MCF 10A (cell line): ENCODE measurements at regions not wholly inside any gene's neighbourhood (a gene's known extent, or its start where the extent isn't known, plus 50 kb on each side); places are given as distances from the start of the nearest gene placed in this dataset.

Source experiments
- BruUV-seq: library from RNA; stranded (reverse); fragments of 400-500 nt; replicated peaks from 2 replicates; lab custom pipeline; 2021; lab: Mats Ljungman, UMichigan
- CTCF ChIA-PET: fragments of 300-600 bp; sonication (Branson Sonifier 250); formaldehyde crosslinking; extraction: SDS; loops from one replicate; lab custom pipeline; 2021; ENCODE audit warnings: antibody characterized with exemption, inconsistent platforms; lab: Yijun Ruan, JAX
- POLR2A ChIA-PET: fragments of 300-600, 350-650 bp; sonication (Branson Sonifier 250); formaldehyde crosslinking; extraction: SDS; loops from one replicate; lab custom pipeline; 2020; ENCODE audit warnings: antibody characterized with exemption, inconsistent platforms; lab: Yijun Ruan, JAX
- DNase-seq: peaks from one replicate; pipeline ENCODE4 v3.0.0-alpha.2; 2018; ENCODE audit not compliant: unreplicated experiment
- H3K27ac Mint-ChIP-seq: one replicate; pipeline ENCODE4 v1.8.0; 2022; ENCODE audit warnings: mild to moderate bottlenecking, low read depth, mixed read lengths; ENCODE audit not compliant: unreplicated experiment
- H3K27me3 Mint-ChIP-seq: one replicate; pipeline ENCODE4 v1.8.0; 2022; ENCODE audit warnings: mixed read lengths; ENCODE audit not compliant: insufficient read depth, unreplicated experiment
- H3K36me3 Mint-ChIP-seq: one replicate; pipeline ENCODE4 v1.8.0; 2022; ENCODE audit warnings: mild to moderate bottlenecking, moderate library complexity, mixed read lengths; ENCODE audit not compliant: insufficient read depth, unreplicated experiment
- H3K4me1 Mint-ChIP-seq: one replicate; pipeline ENCODE4 v1.8.0; 2022; ENCODE audit warnings: mixed read lengths; ENCODE audit not compliant: insufficient read depth, unreplicated experiment
- H3K4me3 Mint-ChIP-seq: one replicate; pipeline ENCODE4 v1.8.0; 2022; ENCODE audit warnings: mild to moderate bottlenecking, moderate library complexity, mixed read lengths; ENCODE audit not compliant: unreplicated experiment
- H3K9me3 Mint-ChIP-seq: one replicate; pipeline ENCODE4 v1.8.0; 2022; ENCODE audit warnings: mixed read lengths; ENCODE audit not compliant: unreplicated experiment
- intact Hi-C: fragments of 100-400 bp; cut with micrococcal nuclease; formaldehyde crosslinking; loops from 2 replicates; pipeline ENCODE4 v1.14.1; 2022
- TF ChIP-seq, protein P1 (sequence below): fragments of 200-600 bp; IDR thresholded peaks from one replicate; pipeline ENCODE4 v1.8.0; 2022; ENCODE audit warnings: antibody characterized with exemption, mild to moderate bottlenecking; ENCODE audit not compliant: unreplicated experiment

DNA sequence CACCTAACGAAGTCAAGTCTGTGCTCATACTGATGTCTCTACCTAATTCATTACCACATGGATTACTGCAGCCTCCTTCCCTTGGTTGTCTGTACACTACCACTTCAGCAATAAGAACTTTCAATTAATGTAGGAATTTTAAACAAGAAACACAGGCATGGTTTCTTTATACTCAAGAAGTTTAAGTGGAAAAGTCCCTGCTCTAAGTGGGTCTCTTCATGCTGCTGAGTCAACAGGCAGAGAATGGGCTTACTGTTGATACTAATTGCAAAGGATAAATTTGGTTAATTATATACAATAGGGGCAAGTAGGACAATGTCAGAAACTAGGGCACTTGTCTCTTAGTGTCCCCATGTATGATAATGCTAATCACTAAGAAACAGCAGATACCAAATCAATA is 392.6 kb downstream of the DSEL start:
- POLR2A ChIA-PET = no interaction called here
- no peak overlapping the region for H3K4me3 Mint-ChIP-seq
- CTCF ChIA-PET = no interaction called here
- H3K36me3 Mint-ChIP-seq = no peaks in the 10 kb centered on the region
- no peaks in the 10 kb centered on the region for H3K4me1 Mint-ChIP-seq
- no peaks in the 10 kb centered on the region for H3K9me3 Mint-ChIP-seq
- DNase-seq = no peak
- TF ChIP-seq, protein P1, sequence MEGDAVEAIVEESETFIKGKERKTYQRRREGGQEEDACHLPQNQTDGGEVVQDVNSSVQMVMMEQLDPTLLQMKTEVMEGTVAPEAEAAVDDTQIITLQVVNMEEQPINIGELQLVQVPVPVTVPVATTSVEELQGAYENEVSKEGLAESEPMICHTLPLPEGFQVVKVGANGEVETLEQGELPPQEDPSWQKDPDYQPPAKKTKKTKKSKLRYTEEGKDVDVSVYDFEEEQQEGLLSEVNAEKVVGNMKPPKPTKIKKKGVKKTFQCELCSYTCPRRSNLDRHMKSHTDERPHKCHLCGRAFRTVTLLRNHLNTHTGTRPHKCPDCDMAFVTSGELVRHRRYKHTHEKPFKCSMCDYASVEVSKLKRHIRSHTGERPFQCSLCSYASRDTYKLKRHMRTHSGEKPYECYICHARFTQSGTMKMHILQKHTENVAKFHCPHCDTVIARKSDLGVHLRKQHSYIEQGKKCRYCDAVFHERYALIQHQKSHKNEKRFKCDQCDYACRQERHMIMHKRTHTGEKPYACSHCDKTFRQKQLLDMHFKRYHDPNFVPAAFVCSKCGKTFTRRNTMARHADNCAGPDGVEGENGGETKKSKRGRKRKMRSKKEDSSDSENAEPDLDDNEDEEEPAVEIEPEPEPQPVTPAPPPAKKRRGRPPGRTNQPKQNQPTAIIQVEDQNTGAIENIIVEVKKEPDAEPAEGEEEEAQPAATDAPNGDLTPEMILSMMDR = no peak
- H3K27ac Mint-ChIP-seq = no peak overlapping the region
- intact Hi-C loops = no loop called here
- BruUV-seq = no TSS peak
- peaks cover 69% of the 10 kb centered on the region for H3K27me3 Mint-ChIP-seq

DNA sequence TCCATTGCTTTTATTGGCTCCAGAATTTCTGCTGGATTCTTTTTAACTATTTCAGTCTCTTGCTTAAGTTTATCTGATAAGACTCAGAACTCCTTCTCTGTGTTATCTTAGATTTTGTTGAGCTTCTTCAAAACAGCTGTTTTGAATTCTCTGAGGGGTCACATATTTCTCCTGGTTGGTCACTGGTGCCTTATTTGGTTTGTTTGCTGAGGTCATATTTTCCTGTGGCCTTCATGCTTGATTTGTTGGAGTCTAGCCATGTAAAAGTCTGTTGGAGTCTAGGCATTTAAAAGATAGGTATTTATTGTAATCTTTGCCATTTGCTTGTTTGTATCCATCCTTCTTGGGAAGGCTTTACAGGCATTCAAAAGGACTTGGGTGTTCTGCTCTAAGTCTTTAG is 398.7 kb downstream of the DSEL start:
- Mint-ChIP-seq H3K27ac (no peak overlapping the region), H3K27me3 (peaks cover 82% of the 10 kb centered on the region), H3K4me1 (no peaks in the 10 kb centered on the region), H3K4me3 (no peak overlapping the region), H3K9me3 (no peaks in the 10 kb centered on the region), H3K36me3 (no peaks in the 10 kb centered on the region)
- POLR2A ChIA-PET = no interaction called here
- CTCF ChIA-PET = interaction anchor here (1.2 to 1.6 kb wide), 2 partner anchors 14 to 83 kb away, joined by 6 to 7 read pairs; no protein-coding TSS in a partner anchor
- no peak for DNase-seq
- TF ChIP-seq, protein P1 = no peak
- no TSS peak for BruUV-seq
- intact Hi-C loops = no loop called here

DNA sequence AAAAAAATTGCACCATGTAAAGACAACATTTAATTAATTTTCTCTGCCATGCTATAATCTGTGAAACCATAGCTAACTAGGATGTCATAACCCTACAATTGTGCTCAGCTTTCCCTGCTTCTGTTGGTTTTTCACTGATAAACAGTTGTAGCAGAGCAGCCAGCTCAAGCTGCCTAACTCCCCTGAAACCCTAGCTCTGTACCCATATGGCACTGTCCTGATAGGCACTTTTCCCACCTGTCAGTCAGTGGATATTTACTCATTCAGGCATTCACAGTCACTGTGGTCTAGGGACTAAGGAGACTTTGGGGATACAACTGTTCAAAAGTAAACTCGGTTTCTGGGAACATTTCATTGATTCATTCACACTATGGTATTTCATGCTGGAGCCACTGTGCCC is 407.0 kb downstream of the DSEL start:
- Mint-ChIP-seq H3K9me3 (no peaks in the 10 kb centered on the region), H3K36me3 (no peaks in the 10 kb centered on the region), H3K4me3 (no peak overlapping the region), H3K4me1 (no peaks in the 10 kb centered on the region), H3K27ac (no peak overlapping the region), H3K27me3 (peaks cover 72% of the 10 kb centered on the region)
- TF ChIP-seq, protein P1 = no peak
- intact Hi-C loops = loop anchor here (10.0 kb wide), 1 partner anchor 1555 kb away; no protein-coding TSS in a partner anchor
- CTCF ChIA-PET = interaction anchor here (0.8 to 1.7 kb wide), 3 partner anchors 58 to 91 kb away, joined by 3 to 6 read pairs (median 5); no protein-coding TSS in a partner anchor
- DNase-seq = no peak
- no TSS peak for BruUV-seq
- POLR2A ChIA-PET = no interaction called here

DNA sequence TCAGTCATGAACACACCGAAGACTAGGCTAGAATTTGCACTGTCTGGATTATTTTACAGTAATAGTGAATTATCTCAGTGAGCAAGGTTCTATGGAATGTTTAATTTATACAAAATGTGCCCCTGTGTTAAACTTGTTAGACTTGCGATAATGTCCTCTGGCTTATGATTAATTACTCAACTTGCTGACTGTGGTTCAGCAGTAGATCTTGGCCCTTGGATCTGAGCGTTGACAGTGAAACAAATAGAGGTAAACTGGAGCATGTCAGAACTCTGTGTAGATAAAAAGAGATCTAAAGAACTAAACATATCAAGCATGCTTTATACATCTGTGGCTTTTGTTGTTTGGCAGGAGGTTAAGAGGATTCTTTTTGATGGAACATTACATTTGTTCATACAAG is 407.6 kb downstream of the DSEL start:
- H3K4me1 Mint-ChIP-seq = no peaks in the 10 kb centered on the region
- ChIA-PET CTCF (interaction anchor here (0.6 to 1.7 kb wide), 4 partner anchors 59 to 126 kb away, joined by 3 to 6 read pairs (median 4); no protein-coding TSS in a partner anchor), POLR2A (interaction anchor here (0.6 kb wide), 1 partner anchor 87 kb away, joined by 3 read pairs; no protein-coding TSS in a partner anchor)

More for the DNA sequence above, 407.6 kb downstream of the DSEL start:
- H3K4me3 Mint-ChIP-seq = no peak overlapping the region
- DNase-seq = no peak
- BruUV-seq = no TSS peak
- H3K27me3 Mint-ChIP-seq = peaks cover 72% of the 10 kb centered on the region
- TF ChIP-seq, protein P1 = no peak
- no peak overlapping the region for H3K27ac Mint-ChIP-seq
- intact Hi-C loops = loop anchor here (10.0 kb wide), 1 partner anchor 1556 kb away; no protein-coding TSS in a partner anchor
- H3K36me3 Mint-ChIP-seq = no peaks in the 10 kb centered on the region
- H3K9me3 Mint-ChIP-seq = no peaks in the 10 kb centered on the region
